Activated CD4-positive, CD25-positive, alpha-beta regulatory T cell treated with anti-CD3 and anti-CD28 coated beads, Interleukin-2, amount 50 U/mL, for 24 hours (primary cell): ENCODE measurements at regions not wholly inside any gene's neighbourhood (a gene's known extent, or its start where the extent isn't known, plus 50 kb on each side); places are given as distances from the start of the nearest gene placed in this dataset.

Source experiments
- ATAC-seq, 2 donors: fragments of 150-1000 bp; cut with Tn5 transposase; one replicate each; pipeline ENCODE4 v1.10.0; 2021; ENCODE audit warnings: mild to moderate bottlenecking in 1 of 2, moderate library complexity in 1 of 2

DNA sequence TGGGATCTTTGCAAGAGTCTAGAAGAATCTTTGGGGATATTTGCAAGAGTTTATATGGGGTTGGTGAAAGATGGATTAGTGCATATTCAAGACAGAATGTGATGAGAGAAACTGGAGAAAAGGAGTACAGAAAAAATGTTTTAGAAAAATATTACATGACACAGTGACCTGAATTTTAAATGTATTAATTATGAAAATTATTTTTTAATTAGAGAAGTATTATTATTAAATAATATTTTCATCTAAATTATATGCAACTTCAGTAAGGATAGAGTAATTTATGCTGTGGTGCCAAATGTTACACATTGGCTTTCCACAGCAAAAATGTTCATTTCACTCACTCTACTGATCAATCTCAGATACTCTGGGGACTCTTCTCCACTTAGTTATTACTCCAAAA lies 1442.8 kb upstream of the SLC39A10 start:
- ATAC-seq, result no peak

- no peak for ATAC-seq
Observed at GRCh38 chr2:194205568-194206227, 1451.3 kb upstream of the SLC39A10 start.

- no peak for ATAC-seq
Observed at GRCh38 chr2:194203898-194204297, 1453.1 kb upstream of the SLC39A10 start.

DNA sequence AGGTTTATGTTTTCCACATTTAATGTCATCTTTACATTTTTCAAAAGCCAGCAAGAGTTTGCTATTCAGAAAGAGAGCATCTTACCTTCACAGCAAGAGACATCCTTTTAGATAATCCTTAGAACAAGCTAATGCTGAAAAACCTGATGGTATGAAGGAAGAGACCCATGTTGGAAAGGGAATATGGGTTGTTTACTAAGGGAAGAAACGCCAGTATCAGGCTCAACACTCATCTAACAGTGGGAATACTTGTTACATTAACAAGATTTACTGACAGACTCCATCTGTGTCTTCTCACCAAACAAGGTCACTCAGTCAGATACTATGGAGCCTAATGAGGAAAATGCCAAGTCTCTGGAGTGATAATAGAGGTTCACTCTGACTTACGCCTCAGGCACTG lies 1474.1 kb upstream of the SLC39A10 start:
- no peak for ATAC-seq

- ATAC-seq, result no peak
Observed at GRCh38 chr2:194176134-194176533, 1480.9 kb upstream of the SLC39A10 start.

DNA sequence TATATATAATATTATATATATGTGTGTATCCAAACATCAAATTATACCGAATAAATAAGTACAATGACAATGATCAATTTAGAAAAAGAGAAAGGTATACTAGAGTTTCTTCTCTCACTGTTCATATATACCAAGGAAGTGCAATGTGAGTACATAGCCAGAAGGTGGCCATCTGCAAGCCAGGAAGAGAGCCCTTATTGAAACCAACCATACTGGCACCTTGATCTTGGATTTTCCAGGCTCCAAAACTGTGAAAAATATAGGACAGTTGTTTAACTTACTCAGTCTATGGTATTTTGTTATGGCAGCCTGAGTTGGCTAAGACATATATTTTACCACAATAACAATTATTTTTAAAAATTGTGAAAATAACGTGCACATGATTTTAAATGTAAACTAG lies 1490.2 kb upstream of the SLC39A10 start:
- no peak for ATAC-seq

DNA sequence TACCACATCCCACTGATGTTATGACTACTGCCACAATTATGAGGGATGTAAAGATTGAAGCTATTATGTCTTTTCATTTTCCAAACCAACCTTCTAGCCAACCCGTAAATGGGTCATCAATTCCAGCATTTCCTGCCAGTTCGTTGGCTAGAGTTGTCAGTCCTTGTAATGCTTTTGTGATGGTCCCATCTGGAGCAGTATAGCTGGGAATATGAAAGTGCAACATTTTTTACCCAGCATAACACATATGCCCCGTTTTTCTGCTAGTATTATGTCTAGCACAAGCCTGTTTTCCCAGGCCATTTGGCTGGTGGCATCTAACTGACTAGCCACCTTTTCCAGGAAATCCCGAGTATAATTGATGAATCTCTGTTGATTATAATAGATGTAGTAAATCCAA lies 1501.6 kb upstream of the SLC39A10 start:
- no peak for ATAC-seq

DNA sequence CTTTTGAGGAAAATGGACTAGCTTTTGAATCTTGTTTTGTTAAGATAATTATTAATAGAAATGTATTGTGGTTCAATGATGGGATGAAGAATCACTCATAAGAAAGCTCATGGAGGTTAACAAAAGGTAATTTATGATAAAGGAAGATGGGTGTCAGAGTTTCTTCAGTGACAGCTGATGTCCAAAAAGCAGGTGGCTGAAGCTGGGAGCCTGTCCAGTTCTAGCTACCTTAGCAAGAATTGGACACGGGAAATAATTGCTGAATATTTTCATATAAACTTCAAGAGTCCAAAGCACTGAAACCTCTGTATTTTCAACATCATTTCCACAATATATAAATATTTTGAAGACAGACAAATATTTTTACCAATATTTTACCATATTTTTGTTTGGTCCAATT lies 1505.8 kb upstream of the SLC39A10 start:
- ATAC-seq, result no peak

- ATAC-seq, result no peak
Observed at GRCh38 chr2:194135463-194135862, 1521.6 kb upstream of the SLC39A10 start.

GRCh38 chr2:194128810-194129209 lies 1528.2 kb upstream of the SLC39A10 start:
- ATAC-seq, result no peak

DNA sequence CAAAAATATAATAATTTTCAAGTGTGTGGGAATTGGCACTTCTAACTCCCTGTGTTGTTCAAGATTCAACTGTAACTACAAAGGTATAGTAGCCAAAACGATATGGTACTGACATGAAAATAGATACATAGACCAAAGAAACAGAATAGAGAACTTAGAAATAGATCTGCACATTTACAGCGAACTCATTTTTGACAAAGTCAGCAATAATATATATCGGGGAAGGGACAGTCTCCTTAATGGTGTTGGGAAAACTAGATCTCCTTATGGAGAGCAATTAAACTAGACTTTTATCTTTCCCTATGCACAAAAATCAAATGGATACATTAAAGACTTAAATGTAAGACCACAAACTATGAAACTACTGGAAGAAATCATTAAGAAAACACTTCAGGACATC lies 1530.6 kb upstream of the SLC39A10 start:
- ATAC-seq, result no peak

DNA sequence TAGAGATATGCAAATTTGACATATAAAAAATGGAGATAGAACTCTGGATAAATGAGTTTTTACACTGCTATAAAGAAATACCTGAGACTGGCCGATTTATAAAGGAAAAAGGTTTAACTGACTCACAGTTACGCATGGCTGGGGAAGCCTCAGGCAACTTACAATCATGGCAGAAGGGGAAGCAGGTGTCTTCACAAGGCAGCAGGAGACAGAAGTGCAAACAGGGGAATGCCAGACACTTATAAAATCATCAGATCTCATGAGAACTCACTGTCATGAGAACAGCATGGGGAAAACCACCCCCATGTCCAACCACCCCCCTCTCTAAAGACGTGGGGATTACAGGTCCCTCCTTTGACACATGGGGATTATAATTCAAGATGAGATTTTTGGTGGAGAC lies 1540.2 kb upstream of the SLC39A10 start:
- ATAC-seq, result no peak

GRCh38 chr2:194105358-194105757 lies 1551.7 kb upstream of the SLC39A10 start:
- no peak for ATAC-seq

GRCh38 chr2:194104687-194105086 lies 1552.3 kb upstream of the SLC39A10 start:
- peak in 1 of 2 donors; percentile 28 for ATAC-seq

GRCh38 chr2:194103941-194104659 lies 1552.9 kb upstream of the SLC39A10 start:
- no peak for ATAC-seq

DNA sequence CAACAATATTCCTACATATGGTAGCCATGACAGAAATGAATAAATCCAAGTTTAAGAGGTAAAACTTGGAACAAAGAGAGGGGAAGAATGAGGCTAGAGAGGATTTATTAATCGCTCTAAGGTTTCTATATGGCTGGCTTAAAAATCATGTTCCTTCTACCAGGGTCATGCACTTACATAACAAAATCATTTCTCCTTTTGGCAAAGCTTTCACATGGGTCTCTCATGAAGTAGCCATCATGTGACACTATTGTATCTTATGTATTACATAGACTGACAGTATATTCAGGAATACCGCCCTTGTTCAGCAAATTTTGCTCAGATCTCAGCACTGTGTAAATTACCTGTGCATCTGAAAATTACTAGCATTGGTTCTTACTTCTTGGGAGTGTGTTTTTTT lies 1554.5 kb upstream of the SLC39A10 start:
- ATAC-seq, result no peak

DNA sequence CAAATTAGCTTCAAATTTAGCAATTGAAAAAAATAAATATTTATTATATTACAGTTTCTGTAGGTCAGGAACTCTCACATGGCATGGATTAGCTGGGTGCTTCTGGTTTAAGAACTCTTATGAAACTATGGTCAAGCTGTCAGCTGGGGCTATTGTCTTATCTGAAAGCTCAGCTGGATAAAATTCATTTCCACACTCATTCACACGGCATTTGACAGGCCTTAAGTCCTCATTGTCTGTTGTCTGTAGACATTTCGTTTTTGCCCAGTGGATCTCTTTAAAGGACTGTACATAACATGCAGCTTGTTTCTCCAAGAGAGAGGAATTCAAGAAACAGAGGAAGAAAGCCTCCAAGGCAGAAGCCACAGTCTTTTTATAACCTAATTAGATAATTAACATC lies 1556.8 kb upstream of the SLC39A10 start:
- no peak for ATAC-seq

GRCh38 chr2:194096402-194096801 lies 1560.6 kb upstream of the SLC39A10 start:
- no peak for ATAC-seq

GRCh38 chr2:194095359-194095758 lies 1561.7 kb upstream of the SLC39A10 start:
- no peak for ATAC-seq

DNA sequence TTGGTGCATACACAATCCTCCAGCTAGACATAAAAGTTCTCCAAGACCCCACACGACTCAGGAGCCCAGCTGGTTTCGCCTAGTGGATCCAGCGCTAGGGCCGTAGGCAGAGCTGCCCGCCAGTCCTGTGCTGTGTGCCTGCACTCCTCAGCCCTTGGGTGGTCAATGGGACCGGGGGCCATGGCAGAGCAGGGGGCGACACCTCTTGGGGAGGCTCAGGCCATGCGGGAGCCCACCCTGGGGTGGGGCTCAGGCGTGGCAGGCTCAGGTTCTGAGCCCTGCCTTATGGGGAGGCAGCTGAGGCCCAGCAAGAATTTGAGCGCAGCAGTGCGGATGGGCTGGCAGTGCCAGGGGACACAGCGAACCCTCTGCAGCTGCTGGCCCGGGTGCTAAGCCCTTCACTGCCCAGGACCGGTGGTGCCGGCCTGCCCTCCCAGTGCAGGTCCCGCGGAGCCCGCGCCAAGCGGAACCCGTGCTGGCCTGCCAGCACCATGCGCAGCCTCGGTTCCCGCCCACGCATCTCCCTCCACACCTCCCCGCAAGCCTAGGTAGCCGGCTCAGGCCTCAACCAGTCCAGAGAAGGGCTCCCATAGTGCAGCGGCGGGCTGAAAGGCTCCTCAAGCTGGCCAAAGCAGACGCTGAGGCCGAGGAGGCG lies 1566.6 kb upstream of the SLC39A10 start:
- ATAC-seq, result no peak

DNA sequence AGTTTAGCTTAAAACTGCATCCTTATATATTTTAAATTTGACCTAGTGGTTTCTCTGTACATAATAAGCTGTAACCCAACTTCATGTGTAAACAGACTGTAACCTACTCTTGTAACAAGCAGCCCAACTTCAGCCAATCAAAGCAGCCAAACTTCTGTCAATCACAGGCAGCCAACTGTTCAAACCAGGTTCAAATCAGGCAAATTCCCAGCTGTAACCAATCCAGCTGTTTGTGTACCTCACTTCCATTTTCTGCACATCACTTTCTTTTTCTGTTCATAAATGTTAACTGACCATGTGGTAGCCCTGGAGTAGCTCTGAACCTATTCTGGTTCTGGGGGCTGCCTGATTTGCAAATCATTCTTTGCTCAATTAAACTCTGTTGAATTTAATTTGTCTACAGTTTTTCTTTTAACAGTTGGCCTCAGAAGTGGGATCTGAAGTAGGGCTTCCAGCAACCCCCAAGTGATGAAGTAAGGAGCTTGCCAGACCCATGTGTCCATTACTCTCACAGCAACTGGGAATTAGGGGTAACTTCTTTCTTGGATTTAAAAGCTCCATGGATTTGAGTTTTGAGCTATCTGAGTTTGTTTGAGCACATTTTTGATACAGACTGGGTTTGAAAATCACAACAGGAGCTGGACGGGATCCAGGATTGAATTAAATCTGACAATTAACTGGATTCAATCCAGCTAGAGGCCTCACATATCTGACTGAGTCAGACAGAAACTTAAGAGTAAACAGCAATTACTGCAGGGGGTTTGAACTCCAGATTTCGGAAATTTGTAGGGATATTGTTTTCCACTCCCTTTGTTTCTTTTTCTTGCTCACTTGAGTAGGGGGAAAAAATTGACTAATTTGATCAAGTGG lies 1569.7 kb upstream of the SLC39A10 start:
- no peak for ATAC-seq

DNA sequence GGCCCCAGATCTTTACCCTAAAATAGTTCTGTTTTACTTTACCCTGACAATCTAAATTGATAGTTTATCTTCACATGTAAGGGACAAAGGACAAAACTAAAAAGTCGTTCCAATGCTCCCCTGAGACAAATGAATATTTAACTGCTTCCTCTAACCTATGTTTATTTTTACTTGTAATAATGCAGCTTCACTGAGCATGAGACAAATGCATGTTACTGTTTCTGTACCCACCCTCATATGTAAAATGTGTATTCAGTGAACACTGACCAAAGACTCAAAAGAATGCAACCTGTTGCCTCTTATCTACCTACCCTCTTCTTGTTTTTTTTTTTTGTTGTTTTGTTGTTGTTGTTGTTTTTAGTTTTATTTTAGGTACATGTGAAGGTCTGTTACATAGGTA lies 1570.9 kb upstream of the SLC39A10 start:
- ATAC-seq, result no peak

- no peak for ATAC-seq
Observed at GRCh38 chr2:194079989-194080388, 1577.0 kb upstream of the SLC39A10 start.
